NCI-H510A treated with DMSO at 0.1 percent for 48 hours (cell line): ENCODE measurements at regions not wholly inside any gene's neighbourhood (a gene's known extent, or its start where the extent isn't known, plus 50 kb on each side); places are given as distances from the start of the nearest gene placed in this dataset.

Experiments
- DNase-seq: peaks from one replicate; lab custom pipeline; 2025; lab: John Stamatoyannopoulos, UW

GRCh38 chr5:133905424-133905823 lies 63.0 kb downstream of the C5orf15 start:
- no peak for DNase-seq

GRCh38 chr5:133904641-133905040 lies 63.8 kb downstream of the C5orf15 start:
- no peak for DNase-seq

- no peak for DNase-seq
These were observed 65.8 kb downstream of the C5orf15 start for GRCh38 chr5:133902511-133903118.

- DNase-seq: no peak
These were observed 67.7 kb downstream of the C5orf15 start for GRCh38 chr5:133900534-133901270.

GRCh38 chr5:133899506-133899905 lies 68.9 kb downstream of the C5orf15 start:
- no peak for DNase-seq

- DNase-seq: no peak
These were observed 70.0 kb downstream of the C5orf15 start for GRCh38 chr5:133898440-133898839.

GRCh38 chr5:133897431-133897830 lies 71.0 kb downstream of the C5orf15 start:
- no peak for DNase-seq

GRCh38 chr5:133896873-133897272 lies 71.6 kb downstream of the C5orf15 start:
- DNase-seq: no peak

- DNase-seq: no peak
These were observed 72.2 kb downstream of the C5orf15 start for GRCh38 chr5:133895979-133896845.

GRCh38 chr5:133894143-133894542 lies 74.3 kb downstream of the C5orf15 start:
- DNase-seq: no peak

GRCh38 chr5:133892774-133893173 lies 75.7 kb downstream of the C5orf15 start:
- DNase-seq: no peak

- DNase-seq: no peak
These were observed 76.1 kb downstream of the C5orf15 start for GRCh38 chr5:133892306-133892705.

GRCh38 chr5:133891390-133891789 lies 77.0 kb downstream of the C5orf15 start:
- DNase-seq: no peak

- no peak for DNase-seq
These were observed 77.6 kb downstream of the C5orf15 start for GRCh38 chr5:133890776-133891280.

GRCh38 chr5:133890314-133890713 lies 78.1 kb downstream of the C5orf15 start:
- DNase-seq: no peak

- DNase-seq: no peak
These were observed 79.0 kb downstream of the C5orf15 start for GRCh38 chr5:133889271-133889905.

- DNase-seq: no peak
These were observed 79.8 kb downstream of the C5orf15 start for GRCh38 chr5:133888625-133888991.

GRCh38 chr5:133885566-133885965 lies 82.9 kb downstream of the C5orf15 start:
- no peak for DNase-seq

- DNase-seq: no peak
These were observed 83.7 kb downstream of the C5orf15 start for GRCh38 chr5:133884569-133885311.

GRCh38 chr5:133883916-133884315 lies 84.5 kb downstream of the C5orf15 start:
- DNase-seq: no peak

- DNase-seq: no peak
These were observed 85.6 kb downstream of the C5orf15 start for GRCh38 chr5:133882846-133883245.

- DNase-seq: no peak
These were observed 86.1 kb downstream of the C5orf15 start for GRCh38 chr5:133882389-133882695.
